NCI-H1105 treated with DMSO at 0.1 percent for 48 hours (cell line): ENCODE measurements at regions not wholly inside any gene's neighbourhood (a gene's known extent, or its start where the extent isn't known, plus 50 kb on each side); places are given as distances from the start of the nearest gene placed in this dataset.

Source experiments
- DNase-seq: peaks from one replicate; lab custom pipeline; 2025; lab: John Stamatoyannopoulos, UW

GRCh38 chr2:49487139-49487538, 332.8 kb upstream of the FSHR start:
- peak; percentile 34 for DNase-seq

- no peak for DNase-seq
These were observed 326.2 kb upstream of the FSHR start for GRCh38 chr2:49480520-49480919.

- DNase-seq = no peak
These were observed 311.0 kb upstream of the FSHR start for GRCh38 chr2:49465157-49465831.

GRCh38 chr2:49459314-49459993, 305.1 kb upstream of the FSHR start:
- DNase-seq = no peak

GRCh38 chr2:49444005-49444404, 289.7 kb upstream of the FSHR start:
- no peak for DNase-seq

DNA sequence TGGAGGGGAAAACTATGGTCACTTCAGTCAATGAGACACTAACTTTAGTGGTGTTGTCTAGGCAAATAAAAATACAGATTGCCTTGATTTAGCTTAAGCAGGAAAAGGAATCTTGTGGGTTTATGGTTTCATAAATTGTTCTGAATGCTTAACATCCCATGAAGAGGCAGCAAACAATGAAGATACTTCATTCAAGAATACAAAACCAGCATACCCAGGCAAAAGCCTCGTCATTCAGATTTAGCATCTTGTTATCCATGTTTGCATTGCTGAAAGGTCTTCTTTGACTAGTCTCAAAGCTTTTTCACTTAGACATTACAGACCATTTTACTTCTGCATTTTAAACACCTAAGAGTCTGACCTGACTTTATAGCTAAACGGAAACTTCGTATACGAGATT, 272.7 kb upstream of the FSHR start:
- no peak for DNase-seq

DNA sequence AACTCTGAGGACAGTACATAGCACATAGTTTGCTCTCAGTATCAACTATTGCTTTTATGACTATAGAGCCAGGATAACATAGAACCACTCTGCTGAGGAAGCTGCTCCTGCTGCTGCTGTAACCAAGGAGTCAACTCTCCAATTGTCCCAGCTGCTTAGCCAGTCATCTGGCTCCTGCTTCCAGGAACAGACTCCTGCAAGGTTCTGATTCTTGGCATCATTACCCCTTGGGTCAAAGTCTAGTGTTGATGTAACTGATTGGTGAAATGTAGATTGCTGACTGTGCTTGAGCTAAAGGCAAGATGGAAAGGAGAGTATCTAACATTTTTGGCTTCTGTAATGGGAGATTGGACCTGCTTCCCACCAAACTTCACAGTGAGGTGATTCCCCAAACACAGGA, 261.9 kb upstream of the FSHR start:
- no peak for DNase-seq

GRCh38 chr2:49404108-49404507, 249.8 kb upstream of the FSHR start:
- DNase-seq = peak; percentile 14

GRCh38 chr2:49403637-49404036, 249.3 kb upstream of the FSHR start:
- no peak for DNase-seq

GRCh38 chr2:49379406-49379805, 225.1 kb upstream of the FSHR start:
- DNase-seq = no peak

DNA sequence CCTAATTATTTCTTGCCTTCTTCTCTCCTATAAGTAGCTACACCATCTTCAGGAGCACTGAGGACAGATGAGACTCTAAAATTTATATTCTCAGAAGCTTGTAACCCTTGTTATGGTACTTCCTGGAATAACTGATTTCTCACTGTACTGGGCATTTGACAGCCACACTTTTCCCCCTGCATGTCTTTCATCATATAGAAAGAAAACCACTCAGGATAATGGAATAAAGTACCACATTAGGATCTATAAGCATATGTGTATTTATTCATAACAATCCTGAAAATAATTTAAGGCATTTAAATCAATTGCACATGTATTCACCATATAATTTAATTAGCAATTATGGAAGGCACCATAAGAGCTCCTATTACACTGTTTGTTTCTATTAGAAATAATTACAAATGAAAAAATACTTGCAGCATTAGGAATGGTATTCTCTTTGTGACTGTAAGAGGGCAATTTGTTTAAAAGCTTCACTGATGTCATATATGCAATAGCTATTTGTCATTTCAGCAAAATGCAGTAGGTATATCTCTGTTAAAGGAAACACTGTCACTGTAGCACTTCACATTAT, 216.9 kb upstream of the FSHR start:
- peak; percentile 81 for DNase-seq

DNA sequence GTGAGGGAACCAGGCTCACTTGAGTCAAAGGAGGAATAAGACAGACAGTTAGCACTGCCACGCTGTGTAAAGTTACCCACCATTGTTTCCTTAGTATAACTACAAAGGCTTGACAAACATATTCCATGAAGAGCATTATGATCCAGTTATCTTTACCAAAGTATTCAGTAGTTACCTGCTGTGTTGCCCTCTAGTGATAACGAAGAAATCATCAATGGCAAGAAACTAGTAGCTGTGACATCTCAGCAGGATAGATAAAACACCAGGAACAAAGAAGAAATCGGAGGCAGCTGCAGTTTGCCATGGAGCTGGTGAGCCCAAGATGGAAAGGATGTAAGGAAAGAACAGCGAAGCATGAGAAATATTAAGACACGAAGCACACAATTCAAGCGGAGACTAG, 215.3 kb upstream of the FSHR start:
- no peak for DNase-seq

- no peak for DNase-seq
These were observed 214.8 kb upstream of the FSHR start for GRCh38 chr2:49369101-49369500.

GRCh38 chr2:49367003-49367402, 212.7 kb upstream of the FSHR start:
- no peak for DNase-seq

DNA sequence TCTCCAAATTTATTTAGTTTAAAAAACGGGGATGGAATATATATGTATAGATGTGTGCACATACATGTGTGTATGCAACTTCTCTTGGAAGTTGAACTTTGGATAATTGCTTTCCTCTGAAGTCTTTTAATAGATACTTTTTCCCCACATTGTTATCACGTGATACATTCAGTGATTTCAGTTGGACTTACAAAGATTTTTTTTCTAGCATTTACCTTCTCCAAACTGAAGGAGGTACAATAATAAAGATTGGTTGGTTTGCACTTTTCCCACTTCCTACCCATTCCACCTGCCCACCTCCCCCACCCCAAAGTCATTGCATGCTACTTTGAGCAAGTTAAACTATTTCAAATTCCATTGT, 206.1 kb upstream of the FSHR start:
- DNase-seq = no peak

DNA sequence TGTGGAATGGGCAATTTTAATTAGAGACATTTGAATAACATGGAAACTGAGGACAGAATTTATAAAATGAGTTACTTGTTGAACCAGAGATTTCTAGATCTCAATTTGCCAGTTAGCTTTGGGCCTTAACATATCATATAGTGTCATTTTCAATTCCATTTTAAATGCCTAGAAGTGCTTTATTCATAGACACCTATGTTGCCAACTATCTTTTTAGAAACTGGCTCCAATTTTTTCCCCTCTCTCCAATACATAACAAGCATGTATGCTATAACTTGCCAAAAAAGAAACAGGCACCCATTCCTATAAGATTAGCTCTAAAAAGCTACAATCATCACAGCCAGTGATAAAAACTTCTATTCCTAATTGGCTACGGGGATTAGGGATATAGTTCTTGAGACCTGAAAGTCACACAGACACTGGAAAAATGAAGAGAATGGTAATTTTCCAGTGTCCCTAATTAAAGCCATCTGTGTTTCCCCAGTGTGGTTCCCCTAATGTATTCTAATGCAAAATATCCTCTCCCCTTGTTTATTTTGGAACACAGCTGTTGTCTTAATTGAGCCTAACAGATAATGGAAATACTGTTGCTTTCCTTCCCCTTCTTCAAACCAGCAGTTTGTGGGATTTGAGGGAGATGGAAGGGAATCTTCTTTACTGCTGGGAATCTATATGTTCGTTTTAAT, 205.5 kb upstream of the FSHR start:
- DNase-seq = peak; percentile 77

DNA sequence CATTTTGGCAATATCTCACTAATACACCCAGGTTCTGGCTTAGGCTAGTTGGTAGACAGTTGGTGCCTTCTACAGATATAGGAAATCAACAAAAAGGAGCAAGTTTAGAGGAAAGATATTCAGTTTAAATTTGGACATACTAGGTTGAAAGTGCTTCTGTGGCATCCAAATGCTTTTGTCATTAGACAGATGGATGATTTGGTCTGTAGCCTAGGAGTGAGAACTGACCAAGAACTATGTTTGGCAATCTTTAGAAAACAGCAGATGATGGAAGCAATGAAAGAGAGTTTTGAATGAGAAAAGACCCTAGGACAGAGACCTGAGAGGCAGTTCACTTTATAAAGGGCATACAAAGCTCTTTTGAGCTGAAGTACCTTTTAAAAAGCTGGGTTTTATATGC, 201.3 kb upstream of the FSHR start:
- DNase-seq = no peak

- no peak for DNase-seq
These were observed 197.2 kb upstream of the FSHR start for GRCh38 chr2:49351560-49351959.

DNA sequence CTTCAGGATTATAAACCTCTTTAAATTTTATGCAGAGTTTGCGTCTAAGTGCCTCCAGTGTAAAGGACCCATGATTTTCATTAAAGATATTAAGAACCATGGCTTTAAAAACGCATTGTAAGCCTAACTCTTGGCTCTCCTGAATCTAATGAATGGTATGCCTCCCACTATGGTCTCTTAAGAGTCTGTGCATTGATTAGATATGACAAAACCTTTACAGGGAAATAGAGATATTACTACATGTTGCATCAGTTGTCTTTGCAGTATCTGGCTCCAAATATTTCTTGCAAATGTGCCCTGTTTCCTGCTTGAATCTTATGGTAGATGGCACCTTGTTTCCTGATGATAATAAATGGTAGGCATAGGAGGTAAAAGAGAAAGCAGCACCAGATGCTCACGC, 189.3 kb upstream of the FSHR start:
- DNase-seq = no peak

- DNase-seq = no peak
These were observed 187.8 kb upstream of the FSHR start for GRCh38 chr2:49342156-49342555.

DNA sequence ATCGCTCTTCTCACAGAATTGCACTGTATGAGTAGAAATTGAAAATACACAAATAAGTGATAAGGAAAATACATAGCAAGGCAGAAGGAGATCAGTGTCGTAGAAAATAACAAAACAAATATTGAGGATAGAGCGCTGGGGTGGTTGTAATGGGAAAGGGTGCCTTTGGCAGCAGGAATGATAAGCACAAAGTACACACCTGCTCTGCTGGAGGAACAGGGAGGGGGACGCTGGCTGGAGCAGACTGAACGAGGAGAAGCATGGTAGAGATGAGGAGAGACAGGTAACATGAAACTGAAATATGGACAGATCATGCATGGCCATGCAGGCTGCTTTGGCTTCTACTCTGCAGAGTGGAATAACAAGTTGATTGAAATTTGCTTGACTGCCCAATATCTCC, 181.2 kb upstream of the FSHR start:
- DNase-seq = peak; percentile 19

DNA sequence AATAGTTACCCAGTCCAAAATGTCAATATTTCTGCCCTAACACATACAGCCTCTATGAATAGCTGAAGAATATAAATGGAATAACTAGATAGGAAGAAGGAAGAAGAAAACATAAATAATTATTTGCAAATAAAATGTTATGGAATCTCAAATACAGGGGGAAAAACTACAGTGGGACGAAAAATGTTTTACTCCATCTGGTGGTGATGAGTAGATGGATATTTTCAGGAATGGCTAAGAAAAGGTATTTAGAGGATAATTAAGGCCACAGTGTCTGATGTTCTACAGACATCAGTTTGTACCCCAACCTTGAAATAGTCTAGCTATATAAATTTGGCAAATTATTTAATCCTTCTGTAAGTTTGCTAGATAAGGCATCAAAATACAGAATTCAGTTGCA, 178.1 kb upstream of the FSHR start:
- DNase-seq = no peak

- no peak for DNase-seq
These were observed 164.2 kb upstream of the FSHR start for GRCh38 chr2:49318531-49318930.
